ENCODE measurements at regions not wholly inside any gene's neighbourhood (a gene's known extent, or its start where the extent isn't known, plus 50 kb on each side); places are given as distances from the start of the nearest gene placed in this dataset.

- no peak overlapping the region for H3K4me2 ChIP-seq (ENCODE audit: insufficient read depth, insufficient read length, low read length)
- no peak overlapping the region for H2BK120ac ChIP-seq (ENCODE audit: low read depth, low read length, poor library complexity, severe bottlenecking)
- H3K4me1 Mint-ChIP-seq, result no peaks in the 10 kb centered on the region
- H4K20me1 ChIP-seq (ENCODE audit: control insufficient read depth, insufficient read depth, insufficient read length), result no peaks in the 10 kb centered on the region
- no peak overlapping the region for H3K4ac ChIP-seq (ENCODE audit: low read depth, low read length)
- no peaks in the 10 kb centered on the region for H3K27me3 Mint-ChIP-seq (ENCODE audit: low read depth)
- no peak overlapping the region for H3K27ac Mint-ChIP-seq
- no peak overlapping the region for H2BK5ac ChIP-seq (ENCODE audit: insufficient read length, low read length)
- no peaks in the 10 kb centered on the region for H3K23me2 ChIP-seq (ENCODE audit: insufficient read length, low read depth, low read length, poor library complexity, severe bottlenecking)
- no peaks in the 10 kb centered on the region for H3K27me3 ChIP-seq (ENCODE audit: insufficient read depth, low read length)
- no peak overlapping the region for H4K8ac ChIP-seq (replicated peaks; ENCODE audit: insufficient read length, low read depth, low read length)
- H3K27ac ChIP-seq (ENCODE audit: insufficient read length, low read depth, low read length), result no peak overlapping the region
- H4K5ac ChIP-seq (ENCODE audit: insufficient read length, low read depth, low read length), result no peak overlapping the region
- H3K9ac ChIP-seq (ENCODE audit: extremely low read depth, insufficient read length, low read length), result no peak overlapping the region
- no peaks in the 10 kb centered on the region for H3K79me2 ChIP-seq (ENCODE audit: insufficient read depth, low read length)
- no peak overlapping the region for H2BK20ac ChIP-seq (ENCODE audit: low read depth, low read length, poor library complexity, severe bottlenecking)
- H2BK12ac ChIP-seq (ENCODE audit: insufficient read length, low read depth, low read length), result no peak overlapping the region
- no peak overlapping the region for H3K23ac ChIP-seq (ENCODE audit: insufficient read length, low read depth, low read length)
- no peak overlapping the region for H3T11ph ChIP-seq (ENCODE audit: low read length)
- H2BK15ac ChIP-seq (ENCODE audit: low read depth, low read length), result no peak overlapping the region
- no CpG with 5 or more reads among the region's 3 CpGs for WGBS (ENCODE audit: extremely low coverage, insufficient read length, low lambda C conversion rate)
- H3K4me3 Mint-ChIP-seq, result no peak overlapping the region
- DNase-seq, result no peak
- H3K9me3 ChIP-seq (ENCODE audit: control insufficient read depth, low read depth, low read length), result no peaks in the 10 kb centered on the region
- no peaks in the 10 kb centered on the region for H3K79me1 ChIP-seq (ENCODE audit: insufficient read depth, low read depth, low read length, poor library complexity, severe bottlenecking)
- no peak overlapping the region for H3K18ac ChIP-seq (ENCODE audit: insufficient read length, low read depth, low read length)
- H4K91ac ChIP-seq (ENCODE audit: insufficient read length, low read depth, low read length), result no peak overlapping the region
- no peaks in the 10 kb centered on the region for H3K4me1 ChIP-seq (ENCODE audit: insufficient read depth, low read length)
- H3K14ac ChIP-seq (ENCODE audit: insufficient read depth, low read length), result no peak overlapping the region
- H3K9me3 Mint-ChIP-seq, result no peaks in the 10 kb centered on the region; a peak in 1 of 5 replicates
- H2AFZ ChIP-seq (ENCODE audit: low read length), result no peak overlapping the region
- no peak overlapping the region for H3K56ac ChIP-seq (ENCODE audit: insufficient read length, low read depth, low read length)
- H3K36me3 Mint-ChIP-seq (ENCODE audit: insufficient read depth in 1 of 3, low read depth in 3 of 3), result no peaks in the 10 kb centered on the region
- no peak overlapping the region for H2AK5ac ChIP-seq (ENCODE audit: insufficient read length, low read length)
- TF ChIP-seq CTCF (conservative IDR thresholded peaks at IDR 0.05), result no peak
Measured at GRCh38 chr11:111148121-111148520, 97.4 kb upstream of the POU2AF2 start.
